ENCODE measurements at regions not wholly inside any gene's neighbourhood (a gene's known extent, or its start where the extent isn't known, plus 50 kb on each side); places are given as distances from the start of the nearest gene placed in this dataset.

- TF ChIP-seq CTCF (IDR thresholded peaks at IDR 0.05; ENCODE audit: low read depth), result no peak
Measured at GRCh38 chr20:57070296-57070695, 196.1 kb downstream of the BMP7 start.

GRCh38 chr20:57071283-57071731 lies 195.1 kb downstream of the BMP7 start:
- no peak for TF ChIP-seq CTCF (IDR thresholded peaks at IDR 0.05; ENCODE audit: low read depth)

GRCh38 chr20:57071954-57072583 lies 194.4 kb downstream of the BMP7 start:
- no peak for TF ChIP-seq CTCF (IDR thresholded peaks at IDR 0.05; ENCODE audit: low read depth)

GRCh38 chr20:57073402-57073801 lies 193.0 kb downstream of the BMP7 start:
- no peak for TF ChIP-seq CTCF (IDR thresholded peaks at IDR 0.05; ENCODE audit: low read depth)

GRCh38 chr20:57074386-57074785 lies 192.1 kb downstream of the BMP7 start:
- no peak for TF ChIP-seq CTCF (IDR thresholded peaks at IDR 0.05; ENCODE audit: low read depth)

- no peak for TF ChIP-seq CTCF (IDR thresholded peaks at IDR 0.05; ENCODE audit: low read depth)
Measured at GRCh38 chr20:57075181-57075580, 191.3 kb downstream of the BMP7 start.

- TF ChIP-seq CTCF (IDR thresholded peaks at IDR 0.05; ENCODE audit: low read depth), result no peak
Measured at GRCh38 chr20:57075603-57076002, 190.8 kb downstream of the BMP7 start.
